HEK293 (cell line): ENCODE measurements at regions not wholly inside any gene's neighbourhood (a gene's known extent, or its start where the extent isn't known, plus 50 kb on each side); places are given as distances from the start of the nearest gene placed in this dataset.

Source experiments
- CTCF ChIA-PET: fragments of 350-600 bp; formaldehyde crosslinking; extraction: SDS; loops from one replicate; lab custom pipeline; 2021; ENCODE audit warnings: antibody characterized with exemption; lab: Yijun Ruan, JAX
- POLR2A ChIA-PET: fragments of 300-600 bp; formaldehyde crosslinking; extraction: SDS; loops from one replicate; lab custom pipeline; 2020; ENCODE audit warnings: antibody characterized with exemption, inconsistent platforms; lab: Yijun Ruan, JAX
- H3K27ac ChIP-seq: fragments of 200-500 bp; sonication (Bioruptor generic); 2 replicates; pipeline ENCODE4 v1.5.1; 2014; ENCODE audit warnings: low read depth, low read length, control low read depth, inconsistent platforms; ENCODE audit errors: extremely low read depth
- H3K36me3 ChIP-seq, 2 experiments: fragments of 200-500 bp in 1 of 2; sonication (Bioruptor generic) in 1 of 2; 1 replicate in 1 of 2; 2 replicates in 1 of 2; pipeline ENCODE4 v1.5.1; 2014 to 2017; ENCODE audit warnings: inconsistent platforms in 2 of 2, low read length in 2 of 2; ENCODE audit not compliant: control insufficient read depth in 2 of 2, insufficient read depth in 1 of 2
- H3K4me1 ChIP-seq: fragments of 200-500 bp; sonication (Bioruptor generic); 2 replicates; pipeline ENCODE4 v1.5.1; 2014; ENCODE audit warnings: mild to moderate bottlenecking, low read length, inconsistent platforms; ENCODE audit not compliant: control insufficient read depth, insufficient read depth
- H3K4me3 ChIP-seq: 2 replicates; pipeline ENCODE4 v1.5.1; 2011; ENCODE audit warnings: low read depth, mild to moderate bottlenecking, control low read depth, low read length, moderate library complexity
- H3K9me3 ChIP-seq: fragments of 200-500 bp; sonication (Bioruptor generic); 2 replicates; pipeline ENCODE4 v1.5.1; 2014; ENCODE audit warnings: low read depth, low read length, inconsistent platforms; ENCODE audit not compliant: control insufficient read depth, insufficient read depth
- EGR2 ChIP-seq: fragments of 450-650 bp; formaldehyde crosslinking; IDR thresholded peaks from 2 replicates; pipeline ENCODE4 v1.5.1; 2016; ENCODE audit warnings: low read depth, missing biosample characterization, missing genetic modification characterization
- GLI2 ChIP-seq: fragments of 450-650 bp; formaldehyde crosslinking; IDR thresholded peaks from 2 replicates; pipeline ENCODE4; 2017; ENCODE audit warnings: missing biosample characterization, missing genetic modification characterization, low read depth, borderline replicate concordance
- HOXC10 ChIP-seq: sonication (generic); formaldehyde crosslinking; IDR thresholded peaks from 2 replicates; pipeline ENCODE4 v1.8.1; 2023; ENCODE audit warnings: mild to moderate bottlenecking, missing genetic modification reagents
- KLF8 ChIP-seq: fragments of 450-650 bp; formaldehyde crosslinking; IDR thresholded peaks from 2 replicates; pipeline ENCODE4 v1.5.1; 2016; ENCODE audit warnings: missing biosample characterization, missing genetic modification characterization
- PRDM1 ChIP-seq: fragments of 450-650 bp; formaldehyde crosslinking; IDR thresholded peaks from 2 replicates; pipeline ENCODE4; 2016; ENCODE audit warnings: missing biosample characterization, missing genetic modification characterization
- ZFP69B ChIP-seq: fragments of 450-650 bp; formaldehyde crosslinking; IDR thresholded peaks from 2 replicates; pipeline ENCODE4 v1.5.1; 2016; ENCODE audit warnings: missing biosample characterization, missing genetic modification characterization
- ZNF16 ChIP-seq: fragments of 450-650 bp; formaldehyde crosslinking; IDR thresholded peaks from 2 replicates; pipeline ENCODE4 v1.5.1; 2016; ENCODE audit warnings: low read depth, missing biosample characterization, missing genetic modification characterization
- ZNF18 ChIP-seq: fragments of 450-650 bp; formaldehyde crosslinking; IDR thresholded peaks from 2 replicates; pipeline ENCODE4 v1.5.1; 2016; ENCODE audit warnings: missing biosample characterization, missing genetic modification characterization
- ZNF26 ChIP-seq: fragments of 450-650 bp; formaldehyde crosslinking; IDR thresholded peaks from 2 replicates; pipeline ENCODE4 v1.5.1; 2016; ENCODE audit warnings: missing biosample characterization, missing genetic modification characterization
- ZNF302 ChIP-seq: fragments of 450-650 bp; formaldehyde crosslinking; IDR thresholded peaks from 2 replicates; pipeline ENCODE4 v1.5.1; 2016; ENCODE audit warnings: missing biosample characterization, missing genetic modification characterization, low read depth
- ZNF311 ChIP-seq: fragments of 450-650 bp; formaldehyde crosslinking; IDR thresholded peaks from 2 replicates; pipeline ENCODE4 v1.5.1; 2017; ENCODE audit warnings: missing biosample characterization, missing genetic modification characterization, borderline replicate concordance
- ZNF341 ChIP-seq: fragments of 450-650 bp; formaldehyde crosslinking; IDR thresholded peaks from 2 replicates; pipeline ENCODE4; 2016; ENCODE audit warnings: low read depth, missing biosample characterization, missing genetic modification characterization
- ZNF354C ChIP-seq: fragments of 450-650 bp; formaldehyde crosslinking; IDR thresholded peaks from 2 replicates; pipeline ENCODE4 v1.5.1; 2016; ENCODE audit warnings: missing biosample characterization, missing genetic modification characterization, low read depth, borderline replicate concordance
- ZNF394 ChIP-seq: fragments of 450-650 bp; formaldehyde crosslinking; IDR thresholded peaks from 2 replicates; pipeline ENCODE4 v1.5.1; 2016; ENCODE audit warnings: missing biosample characterization, missing genetic modification characterization, mild to moderate bottlenecking, moderate library complexity, borderline replicate concordance
- ZNF449 ChIP-seq: fragments of 450-650 bp; formaldehyde crosslinking; IDR thresholded peaks from 2 replicates; pipeline ENCODE4 v1.5.1; 2017; ENCODE audit warnings: missing biosample characterization, mild to moderate bottlenecking, missing genetic modification characterization, moderate library complexity
- ZNF626 ChIP-seq: fragments of 450-650 bp; sonication (Bioruptor Pico); formaldehyde crosslinking; IDR thresholded peaks from 2 replicates; pipeline ENCODE4 v1.5.1; 2018; ENCODE audit warnings: missing biosample characterization, missing genetic modification characterization, inconsistent platforms
- ZNF660 ChIP-seq: fragments of 450-650 bp; IDR thresholded peaks from 2 replicates; pipeline ENCODE4 v1.5.1; 2018; ENCODE audit warnings: missing biosample characterization, mild to moderate bottlenecking, missing genetic modification characterization
- ZNF76 ChIP-seq: fragments of 450-650 bp; formaldehyde crosslinking; IDR thresholded peaks from 2 replicates; pipeline ENCODE4; 2016; ENCODE audit warnings: low read depth, missing biosample characterization, missing genetic modification characterization, borderline replicate concordance
- ZXDB ChIP-seq: fragments of 450-650 bp; formaldehyde crosslinking; IDR thresholded peaks from 2 replicates; pipeline ENCODE4 v1.5.1; 2016; ENCODE audit warnings: missing biosample characterization, missing genetic modification characterization

- no peaks in the 10 kb centered on the region for H3K9me3 ChIP-seq
- no peak overlapping the region for H3K4me3 ChIP-seq
- CTCF ChIA-PET = no interaction called here
- POLR2A ChIA-PET = no interaction called here
- H3K4me1 ChIP-seq = no peaks in the 10 kb centered on the region
- H3K36me3 ChIP-seq = no peaks in the 10 kb centered on the region
- TF ChIP-seq ZXDB (tag by site-specific recombination) (no peak), HOXC10 (no peak), ZNF449 (tag by site-specific recombination) (no peak)
- H3K27ac ChIP-seq = no peak overlapping the region
Measured at GRCh38 chr7:112701456-112701855, 88.7 kb downstream of the TMEM168 start.

GRCh38 chr7:112707655-112708054, 82.5 kb downstream of the TMEM168 start:
- TF ChIP-seq KLF8 (tag by site-specific recombination) (no peak), EGR2 (tag by site-specific recombination) (no peak), ZNF394 (tag by site-specific recombination) (no peak), GLI2 (tag by site-specific recombination) (no peak), ZNF16 (tag by site-specific recombination) (no peak), ZNF18 (tag by site-specific recombination) (no peak), ZNF660 (tag by site-specific recombination) (no peak), ZNF26 (tag by site-specific recombination) (no peak), ZNF311 (tag by site-specific recombination) (no peak), ZXDB (tag by site-specific recombination) (no peak)
- H3K27ac ChIP-seq = no peak overlapping the region
- no peaks in the 10 kb centered on the region for H3K9me3 ChIP-seq
- H3K36me3 ChIP-seq = no peaks in the 10 kb centered on the region
- ChIA-PET POLR2A (no interaction called here), CTCF (interaction anchor here (0.6 kb wide), 1 partner anchor 227 kb away, joined by 5 read pairs; no protein-coding TSS in a partner anchor)
- no peaks in the 10 kb centered on the region for H3K4me1 ChIP-seq
- H3K4me3 ChIP-seq = no peak overlapping the region

GRCh38 chr7:112708236-112708635, 82.0 kb downstream of the TMEM168 start:
- no peak overlapping the region for H3K4me3 ChIP-seq

More at GRCh38 chr7:112708236-112708635, 82.0 kb downstream of the TMEM168 start:
- H3K9me3 ChIP-seq = no peaks in the 10 kb centered on the region
- ChIA-PET CTCF (interaction anchor here (0.6 kb wide), 1 partner anchor 226 kb away, joined by 5 read pairs; no protein-coding TSS in a partner anchor), POLR2A (no interaction called here)
- TF ChIP-seq ZNF626 (tag by site-specific recombination) (no peak), ZNF354C (tag by site-specific recombination) (no peak), ZFP69B (tag by site-specific recombination) (no peak), ZNF302 (no peak), ZNF76 (tag by site-specific recombination) (no peak), PRDM1 (no peak), ZNF341 (no peak)
- no peaks in the 10 kb centered on the region for H3K4me1 ChIP-seq
- no peak overlapping the region for H3K27ac ChIP-seq
- H3K36me3 ChIP-seq = no peaks in the 10 kb centered on the region
